ENCODE measurements at regions not wholly inside any gene's neighbourhood (a gene's known extent, or its start where the extent isn't known, plus 50 kb on each side); places are given as distances from the start of the nearest gene placed in this dataset.

DNA sequence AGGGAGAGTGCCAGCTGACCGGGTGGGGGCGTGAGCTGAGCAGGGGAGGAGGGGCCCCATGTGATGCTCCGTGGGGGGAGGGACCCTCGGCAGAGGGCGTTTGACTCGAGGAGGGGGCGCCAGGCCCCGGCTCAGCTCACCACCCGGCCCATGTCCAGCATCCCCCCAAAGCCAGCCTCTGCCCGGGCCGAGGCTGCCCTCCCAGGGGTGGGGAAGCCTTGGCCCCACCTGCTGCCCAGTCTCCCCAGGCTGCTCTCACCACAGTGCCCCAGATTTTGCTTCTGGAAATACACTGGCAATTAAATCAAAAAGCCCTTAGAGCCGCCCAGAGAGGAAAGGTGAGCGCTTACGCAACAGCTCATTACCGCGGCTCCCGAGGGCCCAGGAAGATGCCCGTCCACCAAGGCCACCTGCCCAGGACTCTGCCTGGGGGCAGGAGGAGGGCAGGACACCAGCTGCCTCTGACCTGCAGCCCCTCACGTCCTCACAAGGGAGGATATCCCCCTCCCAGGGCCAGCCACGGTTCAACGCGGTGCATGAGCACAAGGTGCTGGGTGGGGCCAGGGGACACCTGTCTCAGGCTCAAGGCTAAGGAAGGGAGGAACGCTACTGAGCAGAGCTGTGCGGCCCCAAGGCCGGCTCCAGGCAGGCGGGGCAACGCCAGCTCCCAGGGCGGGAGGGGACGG lies 70.0 kb upstream of the INPP5A start:
- peaks cover 7% of the 10 kb centered on the region for H3K27me3 Mint-ChIP-seq (ENCODE audit: unreplicated experiment)
- no peaks in the 10 kb centered on the region for H3K36me3 Mint-ChIP-seq (ENCODE audit: unreplicated experiment)
- peak; percentile 27 for DNase-seq
- no peak overlapping the region for H3K4me3 Mint-ChIP-seq (ENCODE audit: unreplicated experiment)
- no peak overlapping the region for H3K27ac Mint-ChIP-seq (ENCODE audit: unreplicated experiment)
- TF ChIP-seq, protein P1, sequence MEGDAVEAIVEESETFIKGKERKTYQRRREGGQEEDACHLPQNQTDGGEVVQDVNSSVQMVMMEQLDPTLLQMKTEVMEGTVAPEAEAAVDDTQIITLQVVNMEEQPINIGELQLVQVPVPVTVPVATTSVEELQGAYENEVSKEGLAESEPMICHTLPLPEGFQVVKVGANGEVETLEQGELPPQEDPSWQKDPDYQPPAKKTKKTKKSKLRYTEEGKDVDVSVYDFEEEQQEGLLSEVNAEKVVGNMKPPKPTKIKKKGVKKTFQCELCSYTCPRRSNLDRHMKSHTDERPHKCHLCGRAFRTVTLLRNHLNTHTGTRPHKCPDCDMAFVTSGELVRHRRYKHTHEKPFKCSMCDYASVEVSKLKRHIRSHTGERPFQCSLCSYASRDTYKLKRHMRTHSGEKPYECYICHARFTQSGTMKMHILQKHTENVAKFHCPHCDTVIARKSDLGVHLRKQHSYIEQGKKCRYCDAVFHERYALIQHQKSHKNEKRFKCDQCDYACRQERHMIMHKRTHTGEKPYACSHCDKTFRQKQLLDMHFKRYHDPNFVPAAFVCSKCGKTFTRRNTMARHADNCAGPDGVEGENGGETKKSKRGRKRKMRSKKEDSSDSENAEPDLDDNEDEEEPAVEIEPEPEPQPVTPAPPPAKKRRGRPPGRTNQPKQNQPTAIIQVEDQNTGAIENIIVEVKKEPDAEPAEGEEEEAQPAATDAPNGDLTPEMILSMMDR (IDR thresholded peaks at IDR 0.05; ENCODE audit: partially characterized antibody, unreplicated experiment), result no peak
- H3K4me1 Mint-ChIP-seq (ENCODE audit: low read depth, unreplicated experiment), result peaks cover 5% of the 10 kb centered on the region
- H3K9me3 Mint-ChIP-seq (ENCODE audit: unreplicated experiment), result peaks cover 9% of the 10 kb centered on the region

- TF ChIP-seq, protein P1 (IDR thresholded peaks at IDR 0.05; ENCODE audit: partially characterized antibody, unreplicated experiment), result no peak
- Mint-ChIP-seq H3K4me1 (ENCODE audit: low read depth, unreplicated experiment) (peaks cover 5% of the 10 kb centered on the region), H3K4me3 (ENCODE audit: unreplicated experiment) (no peak overlapping the region)
Observed at GRCh38 chr10:132468216-132468615, 69.4 kb upstream of the INPP5A start.

DNA sequence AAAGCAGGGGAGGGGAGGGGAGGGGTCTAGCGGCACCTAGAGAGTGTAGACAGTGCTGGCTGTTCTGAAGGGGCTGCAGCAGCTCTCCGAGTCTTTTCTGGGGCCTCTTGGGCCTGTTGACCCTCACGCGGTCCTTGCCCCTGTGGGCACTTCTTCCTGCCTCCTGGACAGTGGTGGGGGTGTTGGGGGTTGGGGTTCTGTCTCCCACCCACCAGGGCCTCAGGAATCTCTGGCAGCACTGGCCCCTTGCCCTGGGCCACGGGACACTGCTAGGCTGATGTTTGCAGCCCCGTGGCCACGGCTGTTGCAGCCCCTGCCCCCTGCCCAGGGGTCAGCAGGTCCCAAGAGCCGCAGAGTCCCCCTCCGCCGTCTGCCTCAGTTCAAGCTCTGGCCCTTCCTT lies 68.9 kb upstream of the INPP5A start:
- TF ChIP-seq, protein P1 (IDR thresholded peaks at IDR 0.05; ENCODE audit: partially characterized antibody, unreplicated experiment), result no peak
- peaks cover 7% of the 10 kb centered on the region for H3K27me3 Mint-ChIP-seq (ENCODE audit: unreplicated experiment)
- peaks cover 9% of the 10 kb centered on the region for H3K9me3 Mint-ChIP-seq (ENCODE audit: unreplicated experiment)
- H3K36me3 Mint-ChIP-seq (ENCODE audit: unreplicated experiment), result no peaks in the 10 kb centered on the region
- no peak overlapping the region for H3K27ac Mint-ChIP-seq (ENCODE audit: unreplicated experiment)
- peaks cover 5% of the 10 kb centered on the region for H3K4me1 Mint-ChIP-seq (ENCODE audit: low read depth, unreplicated experiment)
- DNase-seq, result no peak
- H3K4me3 Mint-ChIP-seq (ENCODE audit: unreplicated experiment), result no peak overlapping the region

More at GRCh38 chr10:132468216-132468615, 69.4 kb upstream of the INPP5A start:
- Mint-ChIP-seq H3K36me3 (ENCODE audit: unreplicated experiment) (no peaks in the 10 kb centered on the region), H3K27ac (ENCODE audit: unreplicated experiment) (no peak overlapping the region), H3K27me3 (ENCODE audit: unreplicated experiment) (peaks cover 7% of the 10 kb centered on the region), H3K9me3 (ENCODE audit: unreplicated experiment) (peaks cover 9% of the 10 kb centered on the region)
- no peak for DNase-seq

DNA sequence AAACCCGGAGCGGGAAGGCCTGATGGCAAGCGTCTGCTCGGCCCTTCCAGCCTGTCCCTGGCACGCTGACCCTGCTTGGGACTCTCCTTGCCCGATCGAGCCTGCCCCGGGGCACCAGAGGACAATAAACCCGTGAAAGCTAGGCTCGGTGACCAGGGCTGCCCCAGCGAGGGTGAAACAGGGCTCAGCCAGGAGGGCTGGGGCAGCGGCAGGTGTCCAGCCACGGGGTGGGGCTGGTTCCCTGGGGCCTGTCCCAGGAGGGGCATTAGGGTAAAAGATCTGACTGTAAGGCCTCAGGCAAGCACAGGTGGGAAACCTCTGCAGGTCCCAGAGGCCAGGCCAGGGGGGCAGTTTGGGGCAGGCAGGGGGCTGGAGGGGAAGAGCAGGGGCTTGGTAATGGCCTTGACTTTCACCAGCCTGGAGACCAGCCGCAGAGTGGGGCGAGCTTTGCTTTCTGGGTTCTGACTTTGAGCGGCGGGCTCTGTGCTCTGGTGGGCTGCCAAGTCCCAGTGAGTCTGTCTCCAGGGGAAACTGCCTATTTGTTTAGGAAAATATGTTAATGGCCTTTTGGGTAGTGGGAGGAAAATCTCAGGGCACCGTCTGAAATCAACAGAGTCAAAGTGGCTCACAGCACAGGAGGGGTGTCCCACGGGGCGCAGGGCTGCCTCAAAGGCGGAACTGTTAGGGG lies 68.2 kb upstream of the INPP5A start:
- H3K4me1 Mint-ChIP-seq (ENCODE audit: low read depth, unreplicated experiment), result peaks cover 5% of the 10 kb centered on the region
- H3K36me3 Mint-ChIP-seq (ENCODE audit: unreplicated experiment), result no peaks in the 10 kb centered on the region
- peaks cover 7% of the 10 kb centered on the region for H3K27me3 Mint-ChIP-seq (ENCODE audit: unreplicated experiment)
- H3K27ac Mint-ChIP-seq (ENCODE audit: unreplicated experiment), result no peak overlapping the region
- DNase-seq, result peak; percentile 53
- H3K4me3 Mint-ChIP-seq (ENCODE audit: unreplicated experiment), result no peak overlapping the region
- peaks cover 9% of the 10 kb centered on the region for H3K9me3 Mint-ChIP-seq (ENCODE audit: unreplicated experiment)
- TF ChIP-seq, protein P1 (IDR thresholded peaks at IDR 0.05; ENCODE audit: partially characterized antibody, unreplicated experiment), result no peak
